ENCODE measurements at regions not wholly inside any gene's neighbourhood (a gene's known extent, or its start where the extent isn't known, plus 50 kb on each side); places are given as distances from the start of the nearest gene placed in this dataset.

DNA sequence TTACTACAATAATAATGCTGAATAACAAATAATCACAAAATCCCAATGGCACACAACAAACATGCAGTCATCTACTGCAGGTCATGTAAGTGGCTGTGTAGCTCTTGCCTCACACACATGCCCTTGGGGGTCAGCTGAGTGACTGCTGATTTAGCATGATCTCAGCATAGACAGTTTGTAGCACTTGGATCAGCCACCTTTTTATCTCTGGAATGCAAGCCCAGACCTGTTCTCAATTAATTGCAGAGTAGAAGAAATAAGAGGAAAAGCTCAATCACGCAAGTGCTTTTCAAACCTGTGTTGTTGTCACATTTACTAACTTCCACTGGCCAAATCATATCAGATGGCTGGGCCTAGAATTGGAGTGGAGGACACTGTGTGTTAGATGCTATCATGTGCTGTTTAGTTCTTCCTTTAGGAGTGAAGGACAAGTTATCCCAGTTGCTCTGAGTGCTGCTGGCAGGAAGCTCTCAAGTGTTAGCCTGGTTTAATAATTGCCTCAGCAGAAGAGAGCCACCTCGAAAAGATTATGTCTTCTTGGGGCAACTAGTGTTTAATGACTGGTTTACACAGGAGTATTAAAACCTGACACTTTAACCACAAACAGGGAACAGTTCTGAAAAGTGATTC lies 128.3 kb upstream of the EPHA5 start:
- Histone ChIP-seq H3K9ac (ENCODE audit: insufficient read depth, low read length) (no peak overlapping the region), H3K36me3 (ENCODE audit: control insufficient read depth, insufficient read depth, low read length) (no peaks in the 10 kb centered on the region), H3K27me3 (ENCODE audit: control insufficient read depth, insufficient read depth, low read length) (no peaks in the 10 kb centered on the region), H2AFZ (ENCODE audit: low read length) (no peak overlapping the region), H3K79me2 (ENCODE audit: control insufficient read depth, insufficient read depth, low read length) (no peaks in the 10 kb centered on the region), H3K4me3 (replicated peaks in 1 of 4; ENCODE audit: control extremely low read depth in 1 of 4, insufficient read depth in 1 of 4, low read depth in 3 of 4, low read length in 4 of 4) (no peak overlapping the region), H3K27ac (ENCODE audit: insufficient read depth, low read length) (no peak overlapping the region), H3K4me1 (ENCODE audit: control insufficient read depth, extremely low read depth, insufficient read depth, low read length) (no peaks in the 10 kb centered on the region), H3K4me2 (ENCODE audit: extremely low read depth, insufficient read depth, low read length) (no peak overlapping the region), H4K20me1 (ENCODE audit: control insufficient read depth, extremely low read depth, insufficient read depth, low read length) (no peaks in the 10 kb centered on the region), H3K9me3 (ENCODE audit: control insufficient read depth, insufficient read depth, low read depth, low read length) (no peaks in the 10 kb centered on the region)
- TF ChIP-seq EZH2 (IDR thresholded peaks at IDR 0.05; ENCODE audit: low read length, missing control alignments), result no peak
- TF ChIP-seq, protein P1, sequence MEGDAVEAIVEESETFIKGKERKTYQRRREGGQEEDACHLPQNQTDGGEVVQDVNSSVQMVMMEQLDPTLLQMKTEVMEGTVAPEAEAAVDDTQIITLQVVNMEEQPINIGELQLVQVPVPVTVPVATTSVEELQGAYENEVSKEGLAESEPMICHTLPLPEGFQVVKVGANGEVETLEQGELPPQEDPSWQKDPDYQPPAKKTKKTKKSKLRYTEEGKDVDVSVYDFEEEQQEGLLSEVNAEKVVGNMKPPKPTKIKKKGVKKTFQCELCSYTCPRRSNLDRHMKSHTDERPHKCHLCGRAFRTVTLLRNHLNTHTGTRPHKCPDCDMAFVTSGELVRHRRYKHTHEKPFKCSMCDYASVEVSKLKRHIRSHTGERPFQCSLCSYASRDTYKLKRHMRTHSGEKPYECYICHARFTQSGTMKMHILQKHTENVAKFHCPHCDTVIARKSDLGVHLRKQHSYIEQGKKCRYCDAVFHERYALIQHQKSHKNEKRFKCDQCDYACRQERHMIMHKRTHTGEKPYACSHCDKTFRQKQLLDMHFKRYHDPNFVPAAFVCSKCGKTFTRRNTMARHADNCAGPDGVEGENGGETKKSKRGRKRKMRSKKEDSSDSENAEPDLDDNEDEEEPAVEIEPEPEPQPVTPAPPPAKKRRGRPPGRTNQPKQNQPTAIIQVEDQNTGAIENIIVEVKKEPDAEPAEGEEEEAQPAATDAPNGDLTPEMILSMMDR (conservative IDR thresholded peaks at IDR 0.05 in 1 of 2, IDR thresholded peaks at IDR 0.05 in 1 of 2; ENCODE audit: low read depth in 1 of 2, low read length in 2 of 2), result no peak
- peak in 1 of 2 donors; percentile 13 for DNase-seq (ENCODE audit: low read depth in 2 of 2)

DNA sequence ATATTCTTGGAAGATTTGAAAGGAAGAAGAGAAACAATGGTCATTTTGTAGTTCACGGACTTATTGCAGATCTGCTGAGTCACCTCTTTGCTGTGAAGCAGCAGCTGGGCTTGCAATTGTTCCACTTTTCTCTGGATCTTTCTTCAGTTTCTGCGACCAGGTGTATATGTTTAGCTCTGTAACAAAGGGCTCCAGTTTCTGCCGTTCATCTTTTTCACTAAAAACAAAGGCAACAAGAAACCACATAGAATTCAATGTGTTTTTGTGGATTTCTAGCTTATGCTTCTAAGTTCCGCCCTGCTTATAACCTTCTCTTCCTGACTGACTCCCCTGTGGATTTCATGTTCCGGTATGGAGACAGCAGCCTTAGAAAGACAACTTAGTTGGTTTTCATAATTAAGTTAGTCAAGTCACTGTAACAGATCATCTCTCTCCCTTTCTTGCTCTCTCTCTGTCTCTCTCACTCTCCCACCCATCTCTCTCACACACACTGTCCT lies 121.6 kb upstream of the EPHA5 start:
- DNase-seq (ENCODE audit: low read depth in 2 of 2), result peak in 1 of 2 donors; percentile 66
- Histone ChIP-seq H3K79me2 (ENCODE audit: control insufficient read depth, insufficient read depth, low read length) (no peaks in the 10 kb centered on the region), H3K9ac (ENCODE audit: insufficient read depth, low read length) (no peak overlapping the region), H2AFZ (ENCODE audit: low read length) (no peak overlapping the region), H3K27ac (ENCODE audit: insufficient read depth, low read length) (no peak overlapping the region), H3K27me3 (ENCODE audit: control insufficient read depth, insufficient read depth, low read length) (no peaks in the 10 kb centered on the region), H3K9me3 (ENCODE audit: control insufficient read depth, insufficient read depth, low read depth, low read length) (no peaks in the 10 kb centered on the region), H4K20me1 (ENCODE audit: control insufficient read depth, extremely low read depth, insufficient read depth, low read length) (no peaks in the 10 kb centered on the region), H3K4me2 (ENCODE audit: extremely low read depth, insufficient read depth, low read length) (no peak overlapping the region), H3K4me1 (ENCODE audit: control insufficient read depth, extremely low read depth, insufficient read depth, low read length) (no peaks in the 10 kb centered on the region), H3K4me3 (replicated peaks in 1 of 4; ENCODE audit: control extremely low read depth in 1 of 4, insufficient read depth in 1 of 4, low read depth in 3 of 4, low read length in 4 of 4) (no peak overlapping the region), H3K36me3 (ENCODE audit: control insufficient read depth, insufficient read depth, low read length) (no peaks in the 10 kb centered on the region)
- TF ChIP-seq, protein P1 (conservative IDR thresholded peaks at IDR 0.05 in 1 of 2, IDR thresholded peaks at IDR 0.05 in 1 of 2; ENCODE audit: low read depth in 1 of 2, low read length in 2 of 2), result no peak
- TF ChIP-seq EZH2 (IDR thresholded peaks at IDR 0.05; ENCODE audit: low read length, missing control alignments), result no peak

DNA sequence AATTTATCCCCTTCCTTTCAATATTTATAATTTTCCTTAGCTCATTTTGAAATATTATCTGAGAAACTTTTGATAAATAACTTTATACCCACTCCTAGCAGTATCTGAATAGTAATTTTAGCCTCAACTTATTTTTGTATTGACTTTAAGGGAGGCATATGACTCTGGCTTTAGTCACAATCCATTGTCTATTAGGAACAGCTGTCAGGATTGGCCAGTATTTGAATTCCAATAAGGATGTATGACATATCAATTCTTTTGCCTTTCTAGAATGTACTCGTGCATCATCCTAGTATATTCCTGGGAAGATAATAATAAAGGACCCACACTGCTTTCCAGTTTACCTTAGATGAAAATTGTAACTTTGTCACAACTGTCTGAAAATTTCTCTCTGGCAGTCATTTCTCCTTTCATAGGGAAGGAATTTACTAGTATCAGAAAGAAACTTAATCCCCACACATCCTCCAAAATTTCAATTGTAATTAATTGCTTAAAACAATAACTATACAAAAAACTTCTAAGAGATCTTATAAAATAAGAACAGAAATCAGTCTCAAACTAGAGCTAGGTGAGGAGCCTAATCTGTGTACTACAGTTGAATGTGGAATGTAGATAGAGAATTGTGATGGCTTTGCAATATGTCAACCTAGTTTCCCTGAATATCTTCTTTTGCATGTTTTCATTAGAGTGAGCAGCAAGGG lies 121.0 kb upstream of the EPHA5 start:
- Histone ChIP-seq H3K4me3 (replicated peaks in 1 of 4; ENCODE audit: control extremely low read depth in 1 of 4, insufficient read depth in 1 of 4, low read depth in 3 of 4, low read length in 4 of 4) (no peak overlapping the region), H3K9me3 (ENCODE audit: control insufficient read depth, insufficient read depth, low read depth, low read length) (no peaks in the 10 kb centered on the region), H3K27ac (ENCODE audit: insufficient read depth, low read length) (no peak overlapping the region), H3K79me2 (ENCODE audit: control insufficient read depth, insufficient read depth, low read length) (no peaks in the 10 kb centered on the region), H2AFZ (ENCODE audit: low read length) (no peak overlapping the region), H3K36me3 (ENCODE audit: control insufficient read depth, insufficient read depth, low read length) (no peaks in the 10 kb centered on the region), H3K4me2 (ENCODE audit: extremely low read depth, insufficient read depth, low read length) (no peak overlapping the region), H4K20me1 (ENCODE audit: control insufficient read depth, extremely low read depth, insufficient read depth, low read length) (no peaks in the 10 kb centered on the region), H3K4me1 (ENCODE audit: control insufficient read depth, extremely low read depth, insufficient read depth, low read length) (no peaks in the 10 kb centered on the region), H3K27me3 (ENCODE audit: control insufficient read depth, insufficient read depth, low read length) (no peaks in the 10 kb centered on the region), H3K9ac (ENCODE audit: insufficient read depth, low read length) (no peak overlapping the region)
- TF ChIP-seq, protein P1 (conservative IDR thresholded peaks at IDR 0.05 in 1 of 2, IDR thresholded peaks at IDR 0.05 in 1 of 2; ENCODE audit: low read depth in 1 of 2, low read length in 2 of 2), result no peak
- TF ChIP-seq EZH2 (IDR thresholded peaks at IDR 0.05; ENCODE audit: low read length, missing control alignments), result no peak
- peak in 1 of 2 donors; percentile 15 for DNase-seq (ENCODE audit: low read depth in 2 of 2)
